ENCODE measurements at regions not wholly inside any gene's neighbourhood (a gene's known extent, or its start where the extent isn't known, plus 50 kb on each side); places are given as distances from the start of the nearest gene placed in this dataset.

- FAIRE-seq (no peak), DNase-seq (ENCODE audit: insufficient read length, low spot score) (no peak)
These were observed 186.1 kb downstream of the KATNAL1 start for GRCh38 chr13:30121244-30121643.

GRCh38 chr13:30120133-30120822, 187.1 kb downstream of the KATNAL1 start:
- FAIRE-seq (no peak), DNase-seq (ENCODE audit: insufficient read length, low spot score) (no peak)
- TF ChIP-seq CTCF (IDR thresholded peaks at IDR 0.05; ENCODE audit: insufficient read depth, missing control alignments) = no peak

More at GRCh38 chr13:30121244-30121643, 186.1 kb downstream of the KATNAL1 start:
- no peak for TF ChIP-seq CTCF (IDR thresholded peaks at IDR 0.05; ENCODE audit: insufficient read depth, missing control alignments)

- TF ChIP-seq CTCF (IDR thresholded peaks at IDR 0.05; ENCODE audit: insufficient read depth, missing control alignments) = no peak
- FAIRE-seq (no peak), DNase-seq (ENCODE audit: insufficient read length, low spot score) (no peak)
These were observed 187.9 kb downstream of the KATNAL1 start for GRCh38 chr13:30119476-30119875.

- DNase-seq (ENCODE audit: insufficient read length, low spot score) = no peak
- TF ChIP-seq CTCF (IDR thresholded peaks at IDR 0.05; ENCODE audit: insufficient read depth, missing control alignments) = no peak
- FAIRE-seq = no peak
These were observed 191.0 kb downstream of the KATNAL1 start for GRCh38 chr13:30116379-30116778.

GRCh38 chr13:30115257-30115600, 192.1 kb downstream of the KATNAL1 start:
- DNase-seq (ENCODE audit: insufficient read length, low spot score) = no peak
- no peak for TF ChIP-seq CTCF (IDR thresholded peaks at IDR 0.05; ENCODE audit: insufficient read depth, missing control alignments)
- no peak for FAIRE-seq

- DNase-seq (ENCODE audit: insufficient read length, low spot score) = peak; percentile 41
- FAIRE-seq = no peak
- TF ChIP-seq CTCF (IDR thresholded peaks at IDR 0.05; ENCODE audit: insufficient read depth, missing control alignments) = peak; percentile 83
These were observed 192.6 kb downstream of the KATNAL1 start for GRCh38 chr13:30114571-30115256.

- DNase-seq (ENCODE audit: insufficient read length, low spot score) = no peak
These were observed 193.3 kb downstream of the KATNAL1 start for GRCh38 chr13:30113983-30114570.

More at GRCh38 chr13:30113983-30114570, 193.3 kb downstream of the KATNAL1 start:
- no peak for TF ChIP-seq CTCF (IDR thresholded peaks at IDR 0.05; ENCODE audit: insufficient read depth, missing control alignments)
- no peak for FAIRE-seq

Measured in D721Med (cell line).